Ishikawa (cell line): ENCODE measurements at regions not wholly inside any gene's neighbourhood (a gene's known extent, or its start where the extent isn't known, plus 50 kb on each side); places are given as distances from the start of the nearest gene placed in this dataset.

Experiments
- CEBPB ChIP-seq: IDR thresholded peaks from 2 replicates; pipeline ENCODE4 v1.6.1; 2012
- CREB1 ChIP-seq: IDR thresholded peaks from 2 replicates; pipeline ENCODE4 v1.6.1; 2012; ENCODE audit warnings: low read depth
- EGR1 ChIP-seq: IDR thresholded peaks from 2 replicates; pipeline ENCODE4 v1.6.1; 2012
- EP300 ChIP-seq: IDR thresholded peaks from 2 replicates; pipeline ENCODE4 v1.6.1; 2012; ENCODE audit warnings: borderline replicate concordance
- FOXM1 ChIP-seq: IDR thresholded peaks from 2 replicates; pipeline ENCODE4 v1.6.1; 2012; ENCODE audit warnings: low read depth, borderline replicate concordance
- NFIC ChIP-seq: IDR thresholded peaks from 2 replicates; pipeline ENCODE4 v1.6.1; 2012
- RAD21 ChIP-seq: IDR thresholded peaks from 2 replicates; pipeline ENCODE4 v1.6.1; 2012; ENCODE audit warnings: low read depth
- TAF1 ChIP-seq: IDR thresholded peaks from 2 replicates; pipeline ENCODE4 v1.6.1; 2012; ENCODE audit warnings: low read depth, mild to moderate bottlenecking
- TCF12 ChIP-seq: IDR thresholded peaks from 2 replicates; pipeline ENCODE4 v1.6.1; 2012; ENCODE audit warnings: low read depth
- TEAD4 ChIP-seq: IDR thresholded peaks from 2 replicates; pipeline ENCODE4 v1.6.1; 2012
- USF1 ChIP-seq: IDR thresholded peaks from 2 replicates; pipeline ENCODE4 v1.6.1; 2012
- YY1 ChIP-seq: IDR thresholded peaks from 2 replicates; pipeline ENCODE4 v1.6.1; 2012; ENCODE audit warnings: low read depth
- ZBTB7A ChIP-seq: IDR thresholded peaks from 2 replicates; pipeline ENCODE4 v1.6.1; 2012; ENCODE audit warnings: low read depth
- TF ChIP-seq, protein P1 (sequence below): IDR thresholded peaks from 2 replicates; pipeline ENCODE4 v1.6.1; 2012
- TF ChIP-seq, protein P2 (sequence below): IDR thresholded peaks from 2 replicates; pipeline ENCODE4 v1.6.1; 2012; ENCODE audit warnings: low read depth, mild to moderate bottlenecking

GRCh38 chr9:107093365-107094060 lies 189.6 kb upstream of the RAD23B start:
- TF ChIP-seq YY1 (no peak), NFIC (no peak), USF1 (no peak), TCF12 (no peak), TEAD4 (no peak), CREB1 (no peak), TAF1 (no peak), CEBPB (no peak), ZBTB7A (no peak), EGR1 (no peak)
- TF ChIP-seq, protein P1, sequence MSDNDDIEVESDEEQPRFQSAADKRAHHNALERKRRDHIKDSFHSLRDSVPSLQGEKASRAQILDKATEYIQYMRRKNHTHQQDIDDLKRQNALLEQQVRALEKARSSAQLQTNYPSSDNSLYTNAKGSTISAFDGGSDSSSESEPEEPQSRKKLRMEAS = no peak
- TF ChIP-seq, protein P2, sequence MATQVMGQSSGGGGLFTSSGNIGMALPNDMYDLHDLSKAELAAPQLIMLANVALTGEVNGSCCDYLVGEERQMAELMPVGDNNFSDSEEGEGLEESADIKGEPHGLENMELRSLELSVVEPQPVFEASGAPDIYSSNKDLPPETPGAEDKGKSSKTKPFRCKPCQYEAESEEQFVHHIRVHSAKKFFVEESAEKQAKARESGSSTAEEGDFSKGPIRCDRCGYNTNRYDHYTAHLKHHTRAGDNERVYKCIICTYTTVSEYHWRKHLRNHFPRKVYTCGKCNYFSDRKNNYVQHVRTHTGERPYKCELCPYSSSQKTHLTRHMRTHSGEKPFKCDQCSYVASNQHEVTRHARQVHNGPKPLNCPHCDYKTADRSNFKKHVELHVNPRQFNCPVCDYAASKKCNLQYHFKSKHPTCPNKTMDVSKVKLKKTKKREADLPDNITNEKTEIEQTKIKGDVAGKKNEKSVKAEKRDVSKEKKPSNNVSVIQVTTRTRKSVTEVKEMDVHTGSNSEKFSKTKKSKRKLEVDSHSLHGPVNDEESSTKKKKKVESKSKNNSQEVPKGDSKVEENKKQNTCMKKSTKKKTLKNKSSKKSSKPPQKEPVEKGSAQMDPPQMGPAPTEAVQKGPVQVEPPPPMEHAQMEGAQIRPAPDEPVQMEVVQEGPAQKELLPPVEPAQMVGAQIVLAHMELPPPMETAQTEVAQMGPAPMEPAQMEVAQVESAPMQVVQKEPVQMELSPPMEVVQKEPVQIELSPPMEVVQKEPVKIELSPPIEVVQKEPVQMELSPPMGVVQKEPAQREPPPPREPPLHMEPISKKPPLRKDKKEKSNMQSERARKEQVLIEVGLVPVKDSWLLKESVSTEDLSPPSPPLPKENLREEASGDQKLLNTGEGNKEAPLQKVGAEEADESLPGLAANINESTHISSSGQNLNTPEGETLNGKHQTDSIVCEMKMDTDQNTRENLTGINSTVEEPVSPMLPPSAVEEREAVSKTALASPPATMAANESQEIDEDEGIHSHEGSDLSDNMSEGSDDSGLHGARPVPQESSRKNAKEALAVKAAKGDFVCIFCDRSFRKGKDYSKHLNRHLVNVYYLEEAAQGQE = no peak

GRCh38 chr9:107094370-107094769 lies 188.7 kb upstream of the RAD23B start:
- TF ChIP-seq TAF1 = no peak
- no peak for TF ChIP-seq FOXM1
- no peak for TF ChIP-seq EGR1
- no peak for TF ChIP-seq TEAD4
- TF ChIP-seq YY1 = no peak
- TF ChIP-seq ZBTB7A = no peak

DNA sequence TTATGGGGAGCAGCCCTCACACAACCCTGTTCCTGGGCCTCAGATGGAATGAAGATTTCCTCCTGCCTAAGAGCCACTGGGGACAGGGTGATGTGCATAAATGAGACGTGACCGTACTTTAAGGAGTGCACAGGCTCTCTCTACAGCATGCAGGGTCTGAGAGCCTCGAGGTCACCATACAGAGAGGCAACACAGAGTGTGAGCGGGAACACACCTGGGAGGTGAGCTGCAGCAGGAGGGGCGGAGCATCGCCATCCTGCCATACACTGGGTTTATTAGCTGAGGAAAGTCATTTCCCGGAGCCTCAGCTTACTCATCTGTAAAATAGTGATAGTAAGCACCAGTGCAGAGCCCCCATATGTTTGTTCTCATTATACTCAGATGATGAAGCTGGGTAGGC lies 182.5 kb upstream of the RAD23B start:
- no peak for TF ChIP-seq TEAD4
- TF ChIP-seq EGR1 = no peak
- no peak for TF ChIP-seq TCF12
- TF ChIP-seq YY1 = no peak
- no peak for TF ChIP-seq TAF1
- TF ChIP-seq, protein P2 = no peak
- no peak for TF ChIP-seq ZBTB7A
- no peak for TF ChIP-seq NFIC
- TF ChIP-seq USF1 = no peak
- no peak for TF ChIP-seq FOXM1
- TF ChIP-seq, protein P1 = no peak
- TF ChIP-seq CEBPB = no peak

DNA sequence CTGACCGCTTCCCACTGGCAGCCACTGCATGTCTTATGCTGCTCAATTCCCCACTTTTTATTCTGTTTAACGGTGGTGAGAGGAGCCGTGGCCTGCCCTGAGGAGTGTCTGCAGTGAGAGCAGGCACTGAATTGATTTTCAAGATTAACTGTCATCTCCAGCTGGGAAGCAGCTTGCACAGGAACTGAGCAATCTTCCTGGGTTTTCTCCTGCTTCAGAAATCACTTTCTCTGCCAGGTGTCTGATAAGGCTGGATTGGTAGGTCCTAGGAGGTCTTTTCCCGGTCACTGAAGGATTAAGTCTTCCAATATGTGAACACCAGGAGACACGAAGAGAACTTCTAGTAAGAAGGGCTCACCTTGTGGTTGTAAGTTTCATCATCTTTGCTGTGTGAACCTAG lies 181.1 kb upstream of the RAD23B start:
- no peak for TF ChIP-seq RAD21

DNA sequence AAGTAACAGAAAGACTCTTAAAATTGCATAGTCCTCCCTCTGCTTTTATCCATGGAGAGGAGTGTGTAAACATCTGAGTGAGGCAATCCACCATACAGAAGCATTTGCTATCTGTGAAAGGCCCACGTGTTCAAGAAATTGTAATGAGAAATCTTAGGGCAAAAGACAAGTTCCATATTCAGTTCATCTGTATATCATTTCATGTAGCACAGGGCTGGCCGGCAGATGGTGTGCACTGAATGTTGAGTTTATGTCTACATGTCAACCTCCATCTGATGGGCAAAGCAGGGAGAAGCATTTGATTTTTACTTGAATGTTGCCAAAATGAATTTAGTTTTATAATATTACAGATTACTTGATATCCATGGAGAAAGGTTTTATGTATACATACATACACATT lies 179.5 kb upstream of the RAD23B start:
- TF ChIP-seq FOXM1 (no peak), EP300 (no peak), CEBPB (no peak), EGR1 (no peak), TEAD4 (no peak), YY1 (no peak), CREB1 (no peak), TCF12 (no peak), NFIC (no peak)
- TF ChIP-seq, protein P2 = no peak
- TF ChIP-seq, protein P1 = no peak
